Brain microvascular endothelial cell (primary cell): ENCODE measurements at regions not wholly inside any gene's neighbourhood (a gene's known extent, or its start where the extent isn't known, plus 50 kb on each side); places are given as distances from the start of the nearest gene placed in this dataset.
A peak's percentile ranks its signal among the peaks of the same experiment; 100 is the strongest.
"Not testable (repeated sequence)": the region's sequence is repeated elsewhere in the genome, so short reads cannot be mapped to it uniquely, and the experiment has no call there.

ENCODE experiments used
- DNase-seq: peaks from one replicate; pipeline ENCODE4 v3.0.0-alpha.2; 2020
- H3K27ac ChIP-seq: fragments of 250-450 bp; sonication (Bioruptor Pico); 2 replicates; pipeline ENCODE4 v1.5.1; 2020; ENCODE audit warnings: mild to moderate bottlenecking, moderate library complexity
- H3K27me3 ChIP-seq: fragments of 250-450 bp; sonication (Bioruptor Pico); replicated peaks from 2 replicates; pipeline ENCODE4 v1.5.1; 2020; ENCODE audit warnings: mild to moderate bottlenecking
- H3K36me3 ChIP-seq: fragments of 250-450 bp; sonication (Bioruptor Pico); replicated peaks from 2 replicates; pipeline ENCODE4 v1.5.1; 2020; ENCODE audit warnings: mild to moderate bottlenecking
- H3K4me3 ChIP-seq: 2 replicates; pipeline ENCODE4 v1.5.1; 2011; ENCODE audit warnings: low read depth, mild to moderate bottlenecking, control low read depth, low read length, moderate library complexity
- CTCF ChIP-seq: IDR thresholded peaks from 2 replicates; pipeline ENCODE4 v1.5.1; 2011; ENCODE audit warnings: low read depth, mild to moderate bottlenecking, moderate library complexity, low read length, control low read depth, inconsistent platforms; ENCODE audit errors: missing control alignments
- in situ Hi-C: cut with HindIII; loops from 2 replicates; pipeline ENCODE4 v1.10.0; 2017; ENCODE audit warnings: low sequenced_read_pairs, low pct_ligation_motif_present

DNA sequence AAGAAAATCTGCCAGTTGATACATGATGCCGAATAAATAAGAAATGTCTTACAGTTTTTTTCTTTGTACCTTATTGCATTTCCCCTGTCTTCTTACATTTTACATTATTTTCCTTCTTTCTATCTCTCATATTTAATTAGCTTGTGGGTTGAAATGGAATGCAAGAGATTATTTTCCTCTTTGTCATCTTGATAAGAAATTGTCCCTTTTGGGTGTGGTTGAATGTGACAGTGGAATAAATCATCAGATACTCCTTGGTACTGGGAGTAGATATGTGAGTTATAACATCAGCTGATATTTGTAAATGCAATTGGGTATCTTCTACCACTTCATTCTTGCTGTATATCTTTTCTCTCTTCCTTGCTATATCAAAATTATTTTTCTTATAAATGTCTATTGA lies 997.4 kb downstream of the RAPGEF2 start:
- TF ChIP-seq CTCF = no peak
- no peaks in the 10 kb centered on the region for H3K27me3 ChIP-seq
- H3K4me3 ChIP-seq = no peak overlapping the region
- H3K36me3 ChIP-seq = no peaks in the 10 kb centered on the region
- in situ Hi-C loops = no loop called here
- no peak overlapping the region for H3K27ac ChIP-seq
- DNase-seq = no peak

- in situ Hi-C loops = no loop called here
- Histone ChIP-seq H3K27me3 (no peaks in the 10 kb centered on the region), H3K27ac (no peak overlapping the region), H3K4me3 (no peak overlapping the region), H3K36me3 (no peaks in the 10 kb centered on the region)
- no peak for TF ChIP-seq CTCF
- no peak for DNase-seq
These were observed 1008.0 kb downstream of the RAPGEF2 start for GRCh38 chr4:160110891-160111290.

- DNase-seq = no peak
- no peaks in the 10 kb centered on the region for H3K27me3 ChIP-seq
- in situ Hi-C loops = no loop called here
- no peak overlapping the region for H3K4me3 ChIP-seq
- no peaks in the 10 kb centered on the region for H3K36me3 ChIP-seq
- H3K27ac ChIP-seq = no peak overlapping the region
- no peak for TF ChIP-seq CTCF
These were observed 1014.8 kb downstream of the RAPGEF2 start for GRCh38 chr4:160117686-160118085.

GRCh38 chr4:160125576-160126287 lies 1022.9 kb downstream of the RAPGEF2 start:
- H3K4me3 ChIP-seq, H3K36me3 ChIP-seq, H3K27me3 ChIP-seq, DNase-seq, in situ Hi-C loops, H3K27ac ChIP-seq: not testable (repeated sequence)

- Histone ChIP-seq H3K27me3 (no peaks in the 10 kb centered on the region), H3K36me3 (no peaks in the 10 kb centered on the region), H3K27ac (no peak overlapping the region), H3K4me3 (no peak overlapping the region)
- in situ Hi-C loops = no loop called here
- DNase-seq = no peak
- TF ChIP-seq CTCF = no peak
These were observed 1024.3 kb downstream of the RAPGEF2 start for GRCh38 chr4:160127211-160127610.

DNA sequence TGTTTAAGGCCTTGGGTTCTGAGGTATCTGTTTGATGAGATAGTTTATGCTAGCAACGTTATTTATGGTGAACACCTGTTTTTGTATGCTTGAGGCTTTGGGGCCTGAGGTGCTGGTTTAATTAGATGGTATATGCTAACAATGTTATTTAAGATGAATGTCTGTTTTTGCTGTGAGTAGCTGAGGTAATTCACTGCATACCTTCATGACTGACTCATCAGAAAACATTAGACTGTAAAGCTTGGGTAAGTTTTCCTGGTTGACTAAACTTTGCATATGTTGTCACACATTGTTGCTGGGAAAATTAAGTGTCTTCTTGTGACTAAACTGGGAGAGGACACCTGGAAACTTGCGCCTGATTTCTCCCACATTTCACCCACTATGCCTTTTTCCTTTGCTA lies 1026.6 kb downstream of the RAPGEF2 start:
- in situ Hi-C loops = no loop called here
- Histone ChIP-seq H3K27me3 (no peaks in the 10 kb centered on the region), H3K27ac (no peak overlapping the region), H3K4me3 (no peak overlapping the region), H3K36me3 (no peaks in the 10 kb centered on the region)
- TF ChIP-seq CTCF = no peak
- peak; percentile 28 for DNase-seq
